ENCODE measurements at regions not wholly inside any gene's neighbourhood (a gene's known extent, or its start where the extent isn't known, plus 50 kb on each side); places are given as distances from the start of the nearest gene placed in this dataset.

GRCh38 chr18:46400449-46400848 lies 256.6 kb downstream of the LOXHD1 start (continued):
- TF ChIP-seq CREM (CRISPR knock-in tag; IDR thresholded peaks at IDR 0.05) (no peak), SMAD3 (CRISPR knock-in tag; IDR thresholded peaks at IDR 0.05; ENCODE audit: borderline replicate concordance) (no peak), ETV6 (CRISPR knock-in tag; IDR thresholded peaks at IDR 0.05) (no peak), RELA (CRISPR knock-in tag; IDR thresholded peaks at IDR 0.05; ENCODE audit: borderline replicate concordance) (no peak)

GRCh38 chr18:46401486-46402070 lies 255.4 kb downstream of the LOXHD1 start:
- Mint-ChIP-seq H3K27me3 (ENCODE audit: low read depth) (no peaks in the 10 kb centered on the region), H3K27ac (no peak overlapping the region), H3K4me3 (no peak overlapping the region), H3K36me3 (no peaks in the 10 kb centered on the region), H3K9me3 (no peaks in the 10 kb centered on the region), H3K4me1 (peaks cover 5% of the 10 kb centered on the region)
- ChIA-PET CTCF (interaction anchor here (0.8 to 3.5 kb wide), 4 partner anchors 9 to 257 kb away, joined by 3 to 23 read pairs (median 4); no protein-coding TSS in a partner anchor), POLR2A (no interaction called here)
- no peak for ATAC-seq
- no peak for DNase-seq (ENCODE audit: low spot score)
- TF ChIP-seq PRDM15 (CRISPR knock-in tag; IDR thresholded peaks at IDR 0.05) (no peak), NR2C2 (CRISPR knock-in tag; IDR thresholded peaks at IDR 0.05) (no peak), NFATC4 (CRISPR knock-in tag; IDR thresholded peaks at IDR 0.05) (no peak), ZNF121 (CRISPR knock-in tag; IDR thresholded peaks at IDR 0.05) (no peak), ZNF532 (CRISPR knock-in tag; IDR thresholded peaks at IDR 0.05; ENCODE audit: borderline replicate concordance) (no peak), MLX (CRISPR knock-in tag; IDR thresholded peaks at IDR 0.05) (no peak), NR3C1 (CRISPR knock-in tag; conservative IDR thresholded peaks at IDR 0.05; ENCODE audit: low read depth) (no peak), CBFB (CRISPR knock-in tag; IDR thresholded peaks at IDR 0.05; ENCODE audit: low read depth) (no peak), TEAD4 (CRISPR knock-in tag; IDR thresholded peaks at IDR 0.05) (no peak), HMGA2 (CRISPR knock-in tag; IDR thresholded peaks at IDR 0.05) (no peak), FOXP1 (CRISPR knock-in tag; IDR thresholded peaks at IDR 0.05; ENCODE audit: borderline replicate concordance) (no peak), SP1 (CRISPR knock-in tag; conservative IDR thresholded peaks at IDR 0.05) (no peak), GRHL2 (CRISPR knock-in tag; IDR thresholded peaks at IDR 0.05; ENCODE audit: insufficient replicate concordance, severe bottlenecking) (no peak), ESRRA (CRISPR knock-in tag; IDR thresholded peaks at IDR 0.05; ENCODE audit: borderline replicate concordance) (no peak), JUN (CRISPR knock-in tag; IDR thresholded peaks at IDR 0.05) (no peak)
